Right lobe of liver (tissue), 4 donors: ENCODE measurements at regions not wholly inside any gene's neighbourhood (a gene's known extent, or its start where the extent isn't known, plus 50 kb on each side); places are given as distances from the start of the nearest gene placed in this dataset.

Source experiments
- POLR2A ChIP-seq: fragments of 450-650 bp; IDR thresholded peaks from one replicate; pipeline ENCODE4 v1.6.1; 2017; ENCODE audit warnings: antibody characterized with exemption, mild to moderate bottlenecking
- TF ChIP-seq, protein P1 (sequence below), 4 donors: fragments of 200-600 bp in 3 of 4; fragments of 450-650 bp in 1 of 4; IDR thresholded peaks; one replicate each; pipeline versions ENCODE4 v1.5.1 to v1.8.0; 2016 to 2022; ENCODE audit warnings: antibody characterized with exemption in 4 of 4, mild to moderate bottlenecking in 2 of 4
- donor health status: DM: no; HTN: no; CAD: no.
- donor health status: DM: no; HTN: no; CAD: no.
- donor health status: DM: no; HTN: yes; CAD: no.

DNA sequence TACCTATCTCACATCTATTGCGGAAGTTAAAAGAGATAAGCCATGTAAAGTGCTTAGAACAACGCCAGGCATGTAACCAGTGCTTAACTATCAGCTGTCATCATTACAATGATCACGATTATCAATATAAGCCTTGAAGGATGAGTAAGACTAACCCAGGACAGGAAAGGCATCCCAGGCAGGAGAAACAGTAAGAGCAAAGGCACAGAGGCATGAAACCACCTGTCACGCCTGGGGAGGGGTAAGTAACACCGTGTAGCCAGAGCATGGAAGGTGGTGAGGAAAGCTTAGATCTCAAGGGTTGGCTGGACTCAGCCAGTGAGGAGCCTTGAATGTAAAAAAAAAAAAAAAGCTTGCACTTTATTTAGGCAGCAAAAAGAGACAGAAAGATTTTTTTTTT, 71.7 kb upstream of the NOCT start:
- TF ChIP-seq POLR2A = no peak
- TF ChIP-seq, protein P1, sequence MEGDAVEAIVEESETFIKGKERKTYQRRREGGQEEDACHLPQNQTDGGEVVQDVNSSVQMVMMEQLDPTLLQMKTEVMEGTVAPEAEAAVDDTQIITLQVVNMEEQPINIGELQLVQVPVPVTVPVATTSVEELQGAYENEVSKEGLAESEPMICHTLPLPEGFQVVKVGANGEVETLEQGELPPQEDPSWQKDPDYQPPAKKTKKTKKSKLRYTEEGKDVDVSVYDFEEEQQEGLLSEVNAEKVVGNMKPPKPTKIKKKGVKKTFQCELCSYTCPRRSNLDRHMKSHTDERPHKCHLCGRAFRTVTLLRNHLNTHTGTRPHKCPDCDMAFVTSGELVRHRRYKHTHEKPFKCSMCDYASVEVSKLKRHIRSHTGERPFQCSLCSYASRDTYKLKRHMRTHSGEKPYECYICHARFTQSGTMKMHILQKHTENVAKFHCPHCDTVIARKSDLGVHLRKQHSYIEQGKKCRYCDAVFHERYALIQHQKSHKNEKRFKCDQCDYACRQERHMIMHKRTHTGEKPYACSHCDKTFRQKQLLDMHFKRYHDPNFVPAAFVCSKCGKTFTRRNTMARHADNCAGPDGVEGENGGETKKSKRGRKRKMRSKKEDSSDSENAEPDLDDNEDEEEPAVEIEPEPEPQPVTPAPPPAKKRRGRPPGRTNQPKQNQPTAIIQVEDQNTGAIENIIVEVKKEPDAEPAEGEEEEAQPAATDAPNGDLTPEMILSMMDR (IDR thresholded peaks at IDR 0.05) = no peak
